ENCODE measurements at regions not wholly inside any gene's neighbourhood (a gene's known extent, or its start where the extent isn't known, plus 50 kb on each side); places are given as distances from the start of the nearest gene placed in this dataset.
"Not testable (repeated sequence)": the region's sequence is repeated elsewhere in the genome, so short reads cannot be mapped to it uniquely, and the experiment has no call there.

DNA sequence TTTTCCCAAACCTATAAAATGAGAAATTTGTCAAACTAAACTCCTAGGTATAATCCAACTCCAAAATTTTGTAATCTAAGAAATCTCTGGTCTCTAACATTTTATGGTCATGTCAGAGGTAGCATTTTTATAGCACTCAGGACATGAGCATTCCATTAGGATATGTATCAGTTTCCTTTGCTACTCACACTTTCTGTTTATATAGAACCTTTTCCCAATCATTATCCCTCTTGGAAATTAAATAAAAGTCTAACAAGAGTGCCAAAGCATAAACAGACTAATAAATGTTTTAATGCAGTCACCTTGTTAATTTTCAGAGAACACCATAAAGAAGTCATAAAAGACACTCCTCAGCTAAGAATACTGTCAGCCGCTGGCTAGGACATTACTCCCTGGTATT lies 300.0 kb upstream of the CWC22 start:
- DNase-seq, result no peak

DNA sequence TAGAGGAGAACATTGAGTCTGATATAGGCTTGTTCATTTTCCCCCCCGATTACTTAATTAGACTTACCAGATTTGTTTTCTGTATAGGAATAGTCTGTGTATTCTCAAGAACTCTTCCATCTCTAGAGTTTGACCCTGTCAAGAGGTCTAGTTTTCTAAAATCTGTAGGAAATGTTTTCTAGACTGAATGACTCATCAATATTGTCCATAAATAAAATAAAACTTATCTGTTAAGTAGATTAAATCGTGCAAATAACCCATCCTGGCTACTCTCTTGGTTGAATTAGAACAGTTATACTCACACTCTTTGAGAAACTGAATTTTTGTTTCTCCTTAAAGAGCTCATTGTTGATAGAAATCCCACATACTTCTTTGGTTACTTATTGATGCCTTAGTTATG lies 299.2 kb upstream of the CWC22 start:
- DNase-seq, result no peak

DNA sequence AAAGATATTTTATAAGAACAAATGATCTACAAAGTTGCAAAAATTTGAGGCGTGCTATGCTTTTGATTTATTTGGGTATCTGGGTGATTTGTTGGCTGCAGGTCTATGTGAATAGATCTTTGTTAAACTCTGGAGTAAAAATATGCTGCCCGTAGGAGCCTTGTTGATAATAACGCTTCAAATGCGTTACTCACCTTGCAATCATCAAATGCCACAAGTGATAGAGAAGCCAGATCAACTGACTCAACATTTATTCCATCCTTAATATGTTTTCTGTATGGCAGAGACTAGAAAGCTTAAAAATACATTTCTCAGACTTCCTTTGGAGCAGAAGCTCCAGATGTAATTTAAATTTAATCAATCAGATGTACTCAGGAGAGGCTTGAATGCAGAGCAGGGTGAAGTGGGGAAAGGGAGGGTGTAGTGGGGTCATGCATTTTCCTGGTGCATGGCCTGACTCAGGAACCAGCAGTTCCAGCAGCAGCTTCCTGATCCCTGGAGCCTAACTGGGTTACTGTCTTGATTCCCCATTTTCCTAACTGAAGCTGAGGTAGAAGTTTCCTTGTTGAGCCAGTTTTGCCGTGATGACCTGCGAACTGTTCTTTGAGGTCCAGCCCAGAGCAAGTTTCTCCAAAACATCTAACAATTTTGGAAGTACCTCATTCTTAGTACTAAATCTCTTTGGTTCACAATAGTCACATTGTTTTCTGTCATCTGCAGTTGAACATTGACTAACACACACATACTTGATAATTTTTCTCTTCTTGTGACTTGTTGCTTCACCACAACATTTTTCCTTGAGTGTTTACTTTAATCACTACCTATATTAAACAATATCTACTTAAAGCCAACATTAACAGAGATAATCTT lies 284.7 kb upstream of the CWC22 start:
- peak in 1 of 3 donors; percentile 2 for DNase-seq

DNA sequence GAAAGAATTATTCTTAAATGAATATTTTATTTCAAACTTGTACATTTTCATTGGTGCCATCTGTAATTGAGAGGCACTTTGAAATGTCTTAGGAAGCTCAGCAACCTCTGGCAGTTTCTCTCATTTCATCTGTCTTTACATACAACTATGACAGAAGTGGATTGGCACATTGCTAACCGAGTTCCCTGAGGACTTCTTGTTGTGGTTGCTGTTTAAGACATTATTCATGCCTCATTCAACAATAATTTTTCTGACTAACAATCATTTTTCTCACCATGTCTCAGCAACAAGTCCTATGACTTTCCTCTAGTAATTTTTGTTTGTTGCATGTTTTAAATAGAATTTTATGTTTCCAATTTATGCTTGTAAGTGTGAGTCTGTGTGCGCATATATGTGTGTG lies 284.0 kb upstream of the CWC22 start:
- DNase-seq, result peak in 2 of 3 donors; percentile 1 to 30

DNA sequence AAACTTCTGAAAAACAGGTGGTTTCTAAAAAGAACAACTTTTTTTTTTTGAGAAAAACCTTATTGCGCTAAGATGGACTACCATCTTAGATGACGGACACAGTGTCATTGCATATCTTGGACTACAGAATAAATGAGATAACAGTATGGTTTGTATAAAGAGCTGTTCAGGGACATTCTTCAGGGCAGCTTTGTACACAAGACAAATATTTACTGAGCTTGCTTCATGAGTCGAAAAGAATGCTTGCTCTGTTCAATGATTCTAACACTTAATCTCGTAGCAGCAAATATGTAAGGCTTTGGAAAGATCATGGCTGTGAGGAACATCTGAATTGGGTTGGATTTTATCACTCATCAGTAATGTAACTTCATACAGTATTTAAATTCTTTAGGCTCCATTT lies 282.5 kb upstream of the CWC22 start:
- DNase-seq, result no peak

DNA sequence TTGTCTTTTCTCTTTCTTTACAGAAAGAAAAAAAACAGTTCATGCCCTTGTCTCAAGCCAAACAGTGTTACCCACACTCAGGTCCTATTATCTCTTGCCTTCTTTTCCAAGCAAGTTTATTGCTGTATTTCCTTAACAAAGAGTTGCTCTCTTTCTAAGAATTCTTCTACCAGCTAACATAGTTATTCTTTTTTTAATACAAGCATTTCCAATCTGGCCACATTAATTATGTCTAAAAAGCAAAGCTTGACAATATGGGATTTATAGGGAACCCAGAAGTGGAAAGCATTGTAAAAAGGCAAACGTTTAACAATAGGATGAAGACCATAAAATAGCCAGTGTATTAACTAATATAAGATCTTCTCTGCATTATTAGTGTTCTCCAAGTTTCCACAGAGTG lies 272.5 kb upstream of the CWC22 start:
- no peak for DNase-seq

DNA sequence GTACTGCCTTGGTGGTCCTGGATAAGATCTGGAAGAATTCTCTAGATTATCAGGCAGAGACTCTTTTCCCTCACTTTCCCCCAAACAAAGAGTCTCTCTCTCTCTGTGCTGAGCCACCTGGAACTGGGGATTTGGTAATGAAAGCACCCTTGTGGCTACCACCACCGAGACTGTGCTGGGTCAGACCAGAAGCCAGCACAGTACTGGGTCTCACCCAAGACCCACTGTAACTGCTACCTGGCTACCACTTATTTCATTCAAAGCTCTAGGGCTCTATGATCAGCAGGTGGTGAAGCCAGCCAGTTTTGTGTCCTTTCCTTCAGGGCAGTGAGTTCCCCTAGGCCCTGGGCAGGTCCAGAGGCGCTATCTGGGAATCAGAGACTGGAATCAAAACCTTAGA lies 269.6 kb upstream of the CWC22 start:
- DNase-seq, result no peak

DNA sequence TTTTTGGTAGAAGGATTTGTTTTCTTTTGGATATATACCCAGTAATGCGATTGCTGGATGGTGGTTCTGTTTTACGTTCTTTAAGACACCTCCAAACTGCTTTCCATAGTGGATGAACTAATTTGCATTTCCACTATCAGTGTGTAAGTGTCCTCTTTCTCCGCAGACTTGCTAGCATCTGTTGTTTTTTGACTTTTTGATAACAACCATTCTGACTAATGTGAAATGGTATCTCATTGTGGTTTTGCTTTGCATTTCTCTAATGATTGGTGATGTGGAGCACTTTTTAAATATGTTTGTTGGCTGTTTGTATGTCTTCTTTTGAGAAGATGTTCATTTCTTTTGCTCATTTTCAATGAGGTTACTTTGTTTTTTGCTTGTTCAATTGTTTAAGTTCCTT lies 260.9 kb upstream of the CWC22 start:
- no peak for DNase-seq

DNA sequence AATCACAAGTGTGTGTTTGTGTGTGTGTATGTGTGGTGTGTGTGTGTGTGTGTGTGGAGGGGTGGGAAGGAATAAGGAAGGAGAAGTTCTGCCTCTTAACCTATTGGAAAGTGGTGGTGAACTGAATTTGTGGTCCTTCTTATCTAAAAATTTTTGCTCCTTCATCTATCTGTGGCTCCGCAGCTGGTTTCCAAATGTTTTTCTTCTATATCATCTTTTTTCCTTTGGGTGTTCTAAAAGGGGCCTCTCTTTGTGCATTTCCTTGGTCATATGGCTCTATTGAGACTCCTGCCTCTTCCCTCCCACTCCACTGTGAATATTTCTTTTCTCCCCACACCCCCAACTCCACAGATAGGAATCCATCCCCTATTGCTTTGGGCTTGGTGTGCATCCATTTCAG lies 254.9 kb upstream of the CWC22 start:
- DNase-seq, result no peak

DNA sequence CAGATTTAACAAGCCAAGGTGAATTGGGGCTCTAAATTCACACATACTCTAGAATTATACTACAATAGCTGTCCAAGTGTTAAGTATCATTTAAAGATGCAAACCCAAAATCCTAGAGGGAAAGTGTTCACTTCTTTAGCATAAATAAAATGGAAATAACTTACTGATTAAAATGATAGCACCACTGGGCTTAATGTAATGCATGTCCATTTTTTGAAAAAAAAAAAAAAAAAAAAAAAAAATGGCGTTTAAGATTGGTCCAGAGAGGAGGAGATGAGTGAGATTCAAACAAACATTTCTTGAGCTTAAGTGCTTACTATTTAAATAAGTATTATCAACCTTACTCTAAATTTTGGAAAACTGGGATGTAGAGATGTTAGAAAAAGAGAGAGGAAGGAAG lies 251.5 kb upstream of the CWC22 start:
- DNase-seq, result no peak

DNA sequence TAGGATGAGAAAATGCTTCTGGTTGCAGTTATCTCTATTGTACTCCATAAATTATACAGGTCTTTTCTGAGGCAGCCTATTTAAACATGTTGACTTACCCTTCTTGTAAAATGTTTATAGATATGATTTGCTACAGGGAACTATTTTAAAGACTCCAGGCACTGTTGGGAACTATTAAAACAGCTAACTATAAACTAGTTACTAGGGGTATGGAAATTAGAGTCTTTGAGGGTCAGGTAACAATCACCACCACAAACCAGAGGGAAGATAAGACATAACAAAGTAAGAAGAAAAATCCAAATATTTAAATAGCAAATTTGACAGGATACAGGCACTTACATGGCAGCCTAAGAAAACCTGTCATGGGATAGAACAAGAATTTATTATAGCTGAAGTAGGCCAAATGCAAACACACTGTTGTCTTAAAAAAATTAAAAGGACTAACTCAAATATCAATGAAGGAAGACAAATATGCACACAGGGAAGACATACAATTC lies 251.0 kb upstream of the CWC22 start:
- DNase-seq, result no peak

DNA sequence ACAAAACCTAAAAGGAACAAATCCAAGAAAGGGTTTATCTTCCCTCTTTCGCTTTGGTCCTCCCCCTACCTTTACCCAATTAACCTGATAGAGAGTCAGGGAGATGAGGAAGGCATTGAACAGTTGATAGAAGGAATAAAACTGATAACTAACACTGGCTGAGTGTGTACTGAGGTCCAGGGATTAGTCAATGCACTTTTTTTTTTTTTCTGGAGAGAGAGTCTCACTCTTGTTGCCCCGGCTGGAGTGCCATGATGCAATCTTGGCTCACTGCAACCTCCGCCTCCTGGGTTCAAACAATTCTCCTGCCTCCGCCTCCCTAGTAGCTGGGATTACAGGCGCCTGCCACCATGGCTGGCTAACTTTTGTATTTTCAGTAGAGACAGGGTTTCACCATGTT lies 250.2 kb upstream of the CWC22 start:
- no peak for DNase-seq

DNA sequence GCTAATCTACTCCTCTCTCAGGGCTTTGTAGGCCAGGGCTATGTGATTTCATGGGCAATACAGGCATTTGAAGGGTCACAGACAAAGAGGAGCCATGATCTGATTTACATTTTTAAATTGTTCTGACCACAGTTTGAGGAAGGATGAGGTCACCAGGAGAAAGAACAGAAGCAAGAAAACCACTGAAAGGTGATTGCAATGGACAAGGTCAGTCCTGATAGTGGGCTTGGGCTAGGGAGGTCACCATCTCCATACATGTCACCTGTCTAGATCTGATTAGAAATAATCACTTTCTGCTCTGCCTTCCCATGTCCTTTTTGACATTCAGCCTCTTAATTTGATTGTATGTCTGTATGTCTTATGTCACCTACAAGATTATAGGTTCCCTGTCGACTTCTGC lies 248.9 kb upstream of the CWC22 start:
- no peak for DNase-seq

DNA sequence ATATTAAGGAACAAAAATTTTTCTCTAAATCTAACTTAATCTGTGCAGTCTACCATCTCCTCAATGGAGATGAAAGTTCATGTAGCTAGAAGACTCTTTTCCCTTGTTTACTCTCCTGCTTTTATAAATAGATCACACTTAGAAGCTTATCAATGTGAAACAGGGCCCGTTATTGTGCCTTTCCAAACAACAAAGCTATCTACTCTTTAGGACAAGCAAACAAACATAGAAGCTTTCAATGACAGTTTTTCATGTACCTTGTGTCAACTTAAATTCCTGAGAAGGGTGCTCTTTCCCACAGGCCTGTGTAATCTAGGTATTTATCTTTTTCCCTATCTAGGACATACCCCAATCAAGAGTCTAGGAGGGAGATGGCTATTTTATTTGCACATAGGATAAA lies 247.8 kb upstream of the CWC22 start:
- DNase-seq, result no peak

DNA sequence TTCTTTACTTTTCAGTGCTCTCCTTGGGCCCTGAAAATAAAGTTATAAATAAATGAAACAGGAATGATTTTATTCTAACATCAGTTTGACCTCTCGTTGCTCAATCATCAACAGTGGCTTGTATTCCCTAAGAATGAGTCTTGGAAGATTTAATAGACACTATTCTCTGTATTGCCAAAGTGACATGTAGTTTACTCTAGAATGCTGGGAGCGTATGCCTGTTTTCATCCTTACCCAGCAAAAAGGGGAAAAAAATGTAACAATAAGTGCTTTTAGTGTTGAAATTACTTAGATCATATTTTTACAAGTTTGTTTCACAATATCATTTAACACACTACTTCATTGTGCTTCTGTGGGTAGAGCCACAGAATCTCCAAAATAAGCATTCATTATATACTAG lies 240.6 kb upstream of the CWC22 start:
- DNase-seq, result no peak

DNA sequence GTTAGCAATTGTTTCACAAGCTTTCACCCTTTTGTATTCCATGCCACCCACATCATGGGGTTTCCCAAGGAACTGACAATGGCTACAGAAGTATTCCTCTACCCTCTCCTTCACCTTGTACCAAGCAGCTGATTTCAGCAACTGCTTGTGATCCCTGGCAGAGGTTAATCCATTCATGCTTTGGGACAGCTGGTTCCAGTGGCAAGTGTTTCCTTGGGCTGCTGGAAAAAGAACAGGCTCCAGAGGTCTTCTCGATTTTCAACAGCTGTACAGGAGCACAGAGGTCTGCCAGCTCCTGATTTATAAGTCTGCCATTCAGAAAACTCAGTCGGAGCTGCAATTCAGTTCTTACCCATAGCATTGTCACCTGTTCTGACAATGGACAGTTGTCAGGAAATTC lies 239.2 kb upstream of the CWC22 start:
- DNase-seq, result peak; percentile 22 to 41 (median 29)

DNA sequence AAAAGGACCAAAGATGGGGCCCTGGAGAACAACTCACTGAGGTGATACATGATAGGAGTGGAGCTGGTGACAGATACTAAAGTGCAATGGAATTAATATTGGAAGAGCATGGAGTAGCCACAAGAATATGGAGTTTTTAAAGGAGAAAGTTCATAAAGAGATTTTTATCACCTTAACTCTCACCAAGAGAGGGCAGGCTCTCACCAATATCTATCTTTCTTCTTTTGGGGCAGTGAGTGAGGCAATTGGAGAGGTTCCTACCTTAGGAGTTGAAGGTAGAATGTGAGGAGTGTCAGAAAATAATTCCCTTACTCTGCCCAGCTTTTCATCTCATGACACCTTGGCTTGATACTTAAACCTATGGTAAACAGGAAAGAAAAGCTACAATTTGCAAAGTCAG lies 233.7 kb upstream of the CWC22 start:
- peak in 1 of 3 donors; percentile 8 for DNase-seq

DNA sequence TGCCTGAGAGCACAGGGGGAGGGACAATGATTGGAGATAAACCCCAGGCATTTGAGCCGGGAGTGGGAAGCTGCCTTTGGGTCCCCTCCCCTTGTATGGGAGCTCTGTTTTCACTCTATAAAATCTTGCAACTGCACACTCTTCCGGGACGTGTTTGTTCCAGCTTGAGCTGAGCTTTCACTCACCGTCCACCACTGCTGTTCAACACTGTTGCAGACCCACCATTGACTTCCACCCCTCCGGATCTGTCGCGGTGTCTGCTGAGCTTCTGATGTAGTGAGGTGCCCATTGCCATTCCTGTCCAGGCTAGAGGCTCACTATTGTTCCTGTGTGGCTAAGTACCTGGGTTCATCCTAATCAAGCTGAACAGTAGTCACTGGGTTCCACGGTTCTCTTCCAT lies 231.6 kb upstream of the CWC22 start:
- DNase-seq, result no peak

DNA sequence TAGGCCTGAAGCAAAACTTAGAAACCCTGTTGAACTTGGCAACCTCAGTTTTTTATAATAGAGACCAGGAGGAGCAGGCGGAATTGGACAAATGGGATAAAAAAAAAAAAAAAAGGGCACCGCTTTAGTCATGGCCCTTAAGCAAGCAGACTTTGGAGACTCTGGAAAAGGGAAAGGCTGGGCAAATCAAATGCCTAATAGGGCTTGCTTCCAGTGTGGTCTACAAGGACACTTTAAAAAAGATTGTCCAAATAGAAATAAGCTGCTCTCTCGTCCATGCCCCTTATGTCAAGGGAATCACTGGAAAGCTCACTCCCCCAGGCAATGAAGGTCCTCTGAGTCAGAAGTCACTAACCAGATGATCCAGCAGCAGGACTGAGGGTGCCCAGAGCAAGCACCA lies 229.0 kb upstream of the CWC22 start:
- not testable (repeated sequence) for DNase-seq

DNA sequence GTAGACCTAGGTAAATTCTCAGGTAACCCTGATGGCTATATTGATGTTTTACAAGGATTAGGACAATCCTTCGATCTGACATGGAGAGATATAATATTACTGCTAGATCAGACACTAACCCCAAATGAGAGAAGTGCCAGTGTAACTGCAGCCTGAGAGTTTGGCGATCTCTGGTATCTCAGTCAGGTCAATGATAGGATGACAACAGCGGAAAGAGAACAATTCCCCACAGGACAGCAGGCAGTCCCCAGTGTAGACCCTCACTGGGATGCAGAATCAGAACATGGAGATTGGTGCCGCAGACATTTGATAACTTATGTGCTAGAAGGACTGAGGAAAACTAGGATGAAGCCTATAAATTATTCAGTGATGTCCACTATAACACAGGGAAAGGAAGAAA lies 228.4 kb upstream of the CWC22 start:
- DNase-seq, result not testable (repeated sequence)

DNA sequence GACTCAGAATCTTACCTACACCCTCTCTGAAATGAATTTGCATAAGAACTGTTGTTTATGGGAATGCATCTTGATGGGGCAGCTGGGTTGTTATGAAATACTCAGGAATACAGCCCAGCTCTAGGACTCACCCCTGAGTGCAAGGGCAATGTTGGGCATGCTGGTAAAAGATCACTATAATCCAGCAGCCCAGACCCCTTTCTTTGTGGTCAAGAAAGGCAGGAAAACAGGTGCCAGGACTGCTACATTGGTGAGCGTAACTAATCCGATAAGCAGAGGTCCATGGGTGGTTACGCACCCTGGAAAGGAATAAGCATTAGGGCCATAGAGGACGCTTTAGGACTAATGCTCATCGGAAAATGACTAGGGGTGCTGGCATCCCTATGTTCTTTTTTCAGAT lies 227.9 kb upstream of the CWC22 start:
- not testable (repeated sequence) for DNase-seq

DNA sequence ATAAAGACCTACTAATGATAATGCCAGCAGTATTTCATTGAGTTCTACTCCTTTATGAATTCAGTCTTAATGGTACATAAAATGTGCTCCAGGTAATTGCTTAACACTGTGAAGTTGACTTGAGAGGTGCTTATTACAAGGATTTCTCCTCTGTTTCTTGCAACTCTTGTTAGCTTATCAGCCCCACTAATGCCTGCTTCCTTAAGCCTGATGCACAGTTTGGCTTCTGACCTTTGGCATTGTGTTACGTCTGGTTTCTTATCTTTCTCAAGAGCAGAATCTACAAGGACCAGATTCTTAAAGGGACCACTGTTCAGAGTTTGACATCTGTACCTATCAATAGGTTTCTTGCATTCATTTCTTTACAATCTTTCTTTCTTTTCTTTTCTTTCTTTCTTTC lies 223.9 kb upstream of the CWC22 start:
- no peak for DNase-seq

DNA sequence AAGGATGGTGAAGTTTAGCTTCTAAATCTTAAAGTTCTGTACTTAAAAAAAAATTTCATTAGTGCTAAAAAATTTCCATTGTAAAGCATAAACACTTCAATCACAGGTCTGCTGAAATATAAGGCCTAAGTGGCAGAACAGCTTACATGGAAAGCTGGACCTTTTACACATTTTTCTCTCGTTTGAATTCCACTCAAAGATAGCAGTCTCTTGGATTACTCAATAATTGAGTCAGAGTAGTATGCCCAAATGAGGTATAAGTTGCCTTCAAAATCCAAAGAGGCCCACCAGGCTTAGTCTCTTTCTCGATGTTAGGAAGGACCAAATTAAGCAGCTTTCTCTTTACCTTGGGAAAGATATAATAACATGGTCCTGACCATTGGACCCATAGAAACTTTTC lies 220.4 kb upstream of the CWC22 start:
- no peak for DNase-seq

DNA sequence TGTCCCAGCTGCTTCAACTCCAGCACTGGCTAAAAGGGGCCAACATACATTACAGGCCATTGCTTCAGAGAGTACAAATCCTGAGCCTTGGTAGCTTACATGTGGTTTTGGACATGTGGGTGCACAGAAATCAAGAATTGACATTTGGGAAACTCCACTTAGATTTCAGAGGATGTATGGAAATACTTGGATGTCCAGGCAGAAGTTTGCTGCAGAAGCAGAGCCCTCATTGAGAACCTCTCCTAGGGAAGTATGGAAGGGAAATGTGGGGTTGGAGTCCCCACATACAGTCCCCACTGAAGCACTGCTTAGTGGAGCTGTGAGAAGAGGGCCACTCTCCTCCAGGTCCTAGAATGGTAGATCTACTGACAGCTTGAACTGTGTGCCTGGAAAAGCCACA lies 218.0 kb upstream of the CWC22 start:
- DNase-seq, result no peak
